ENCODE measurements at regions not wholly inside any gene's neighbourhood (a gene's known extent, or its start where the extent isn't known, plus 50 kb on each side); places are given as distances from the start of the nearest gene placed in this dataset.

- Histone ChIP-seq H3K27ac (ENCODE audit: low read depth, low read length) (no peak overlapping the region), H2AFZ (ENCODE audit: low read length) (no peak overlapping the region), H3K4me1 (ENCODE audit: insufficient read depth, low read length) (peaks cover 14% of the 10 kb centered on the region), H3K4me3 (ENCODE audit: insufficient read depth, low read length) (no peak overlapping the region), H4K20me1 (ENCODE audit: insufficient read depth, low read length) (no peaks in the 10 kb centered on the region), H3K9me3 (ENCODE audit: low read depth, low read length) (no peaks in the 10 kb centered on the region), H3K36me3 (ENCODE audit: insufficient read depth, low read length) (no peaks in the 10 kb centered on the region), H3K4me2 (ENCODE audit: insufficient read depth, low read length) (no peak overlapping the region), H3K27me3 (ENCODE audit: insufficient read depth, low read length) (no peaks in the 10 kb centered on the region), H3K79me2 (ENCODE audit: insufficient read depth, low read length) (no peaks in the 10 kb centered on the region)
- no peak for TF ChIP-seq CTCF (IDR thresholded peaks at IDR 0.05; ENCODE audit: extremely low read depth, low read depth, low read length)
- no peak for DNase-seq (ENCODE audit: insufficient read length, low spot score, missing footprints)
Measured at GRCh38 chr2:12335131-12335530, 381.6 kb upstream of the TRIB2 start.

GRCh38 chr2:12335995-12336394 lies 380.7 kb upstream of the TRIB2 start:
- H4K20me1 ChIP-seq (ENCODE audit: insufficient read depth, low read length) = no peaks in the 10 kb centered on the region
- H3K36me3 ChIP-seq (ENCODE audit: insufficient read depth, low read length) = no peaks in the 10 kb centered on the region
- no peaks in the 10 kb centered on the region for H3K27me3 ChIP-seq (ENCODE audit: insufficient read depth, low read length)
- H3K27ac ChIP-seq (ENCODE audit: low read depth, low read length) = no peak overlapping the region
- TF ChIP-seq CTCF (IDR thresholded peaks at IDR 0.05; ENCODE audit: extremely low read depth, low read depth, low read length) = no peak
- H3K79me2 ChIP-seq (ENCODE audit: insufficient read depth, low read length) = no peaks in the 10 kb centered on the region
- no peak overlapping the region for H3K4me3 ChIP-seq (ENCODE audit: insufficient read depth, low read length)
- no peak for DNase-seq (ENCODE audit: insufficient read length, low spot score, missing footprints)
- no peaks in the 10 kb centered on the region for H3K9me3 ChIP-seq (ENCODE audit: low read depth, low read length)
- peaks cover 10% of the 10 kb centered on the region for H3K4me1 ChIP-seq (ENCODE audit: insufficient read depth, low read length)
- H2AFZ ChIP-seq (ENCODE audit: low read length) = no peak overlapping the region
- no peak overlapping the region for H3K4me2 ChIP-seq (ENCODE audit: insufficient read depth, low read length)

GRCh38 chr2:12338946-12339697 lies 377.6 kb upstream of the TRIB2 start:
- no peaks in the 10 kb centered on the region for H3K79me2 ChIP-seq (ENCODE audit: insufficient read depth, low read length)
- H3K4me1 ChIP-seq (ENCODE audit: insufficient read depth, low read length) = peaks cover 24% of the 10 kb centered on the region
- no peak overlapping the region for H2AFZ ChIP-seq (ENCODE audit: low read length)
- no peaks in the 10 kb centered on the region for H3K27me3 ChIP-seq (ENCODE audit: insufficient read depth, low read length)
- H4K20me1 ChIP-seq (ENCODE audit: insufficient read depth, low read length) = no peaks in the 10 kb centered on the region
- no peaks in the 10 kb centered on the region for H3K9me3 ChIP-seq (ENCODE audit: low read depth, low read length)
- H3K4me3 ChIP-seq (ENCODE audit: insufficient read depth, low read length) = no peak overlapping the region
- DNase-seq (ENCODE audit: insufficient read length, low spot score, missing footprints) = no peak
- no peak overlapping the region for H3K27ac ChIP-seq (ENCODE audit: low read depth, low read length)
- H3K4me2 ChIP-seq (ENCODE audit: insufficient read depth, low read length) = no peak overlapping the region
- TF ChIP-seq CTCF (IDR thresholded peaks at IDR 0.05; ENCODE audit: extremely low read depth, low read depth, low read length) = no peak
- no peaks in the 10 kb centered on the region for H3K36me3 ChIP-seq (ENCODE audit: insufficient read depth, low read length)

GRCh38 chr2:12340164-12340563 lies 376.6 kb upstream of the TRIB2 start:
- no peak for TF ChIP-seq CTCF (IDR thresholded peaks at IDR 0.05; ENCODE audit: extremely low read depth, low read depth, low read length)
- Histone ChIP-seq H2AFZ (ENCODE audit: low read length) (peak overlapping the region; percentile 45), H3K4me3 (ENCODE audit: insufficient read depth, low read length) (no peak overlapping the region), H3K9me3 (ENCODE audit: low read depth, low read length) (no peaks in the 10 kb centered on the region), H4K20me1 (ENCODE audit: insufficient read depth, low read length) (no peaks in the 10 kb centered on the region), H3K27ac (ENCODE audit: low read depth, low read length) (peak overlapping the region; percentile 38), H3K79me2 (ENCODE audit: insufficient read depth, low read length) (no peaks in the 10 kb centered on the region), H3K27me3 (ENCODE audit: insufficient read depth, low read length) (no peaks in the 10 kb centered on the region), H3K4me2 (ENCODE audit: insufficient read depth, low read length) (no peak overlapping the region), H3K4me1 (ENCODE audit: insufficient read depth, low read length) (peaks cover 24% of the 10 kb centered on the region), H3K36me3 (ENCODE audit: insufficient read depth, low read length) (no peaks in the 10 kb centered on the region)
- DNase-seq (ENCODE audit: insufficient read length, low spot score, missing footprints) = peak; percentile 63
